GM23338 (cell line): ENCODE measurements at regions not wholly inside any gene's neighbourhood (a gene's known extent, or its start where the extent isn't known, plus 50 kb on each side); places are given as distances from the start of the nearest gene placed in this dataset.
"Not testable (repeated sequence)": the region's sequence is repeated elsewhere in the genome, so short reads cannot be mapped to it uniquely, and the experiment has no call there.

Experiments
- ATAC-seq: fragments of 200-7000 bp; cut with Tn5 transposase; 3 replicates; pipeline ENCODE4 v1.9.1; 2020
- DNase-seq: peaks from one replicate; pipeline ENCODE4 v3.0.0-alpha.2; 2015; ENCODE audit warnings: low spot score
- H2AFZ ChIP-seq: fragments of 200-600 bp; sonication (generic); 2 replicates; pipeline ENCODE4 v1.8.0; 2016; ENCODE audit warnings: antibody characterized with exemption, mild to moderate bottlenecking, moderate library complexity
- H3F3A ChIP-seq: fragments of 200-600 bp; sonication (generic); replicated peaks from 2 replicates; pipeline ENCODE4 v1.8.0; 2017; ENCODE audit warnings: antibody characterized with exemption, mixed run types, low read depth
- H3K27ac ChIP-seq: fragments of 200-600 bp; sonication (generic); 2 replicates; pipeline ENCODE4 v1.6.1; 2016; ENCODE audit warnings: low read depth
- H3K27me3 ChIP-seq: fragments of 200-600 bp; sonication (generic); 2 replicates; pipeline ENCODE4 v1.8.0; 2016; ENCODE audit warnings: mild to moderate bottlenecking, mixed run types, moderate library complexity; ENCODE audit not compliant: insufficient read depth
- H3K36me3 ChIP-seq: fragments of 200-600 bp; sonication (generic); 2 replicates; pipeline ENCODE4 v1.8.0; 2016; ENCODE audit warnings: mild to moderate bottlenecking; ENCODE audit not compliant: insufficient read depth
- H3K4me1 ChIP-seq: fragments of 200-600 bp; sonication (generic); 2 replicates; pipeline ENCODE4 v1.8.0; 2016; ENCODE audit warnings: mild to moderate bottlenecking, moderate library complexity; ENCODE audit not compliant: insufficient read depth
- H3K4me2 ChIP-seq: fragments of 200-600 bp; sonication (generic); 2 replicates; pipeline ENCODE4 v1.7.1; 2017; ENCODE audit warnings: mixed run types
- H3K4me3 ChIP-seq: fragments of 200-600 bp; sonication (generic); 2 replicates; pipeline ENCODE4 v1.6.1; 2016; ENCODE audit warnings: mixed run types
- H3K79me2 ChIP-seq: fragments of 200-600 bp; sonication (generic); replicated peaks from 2 replicates; pipeline ENCODE4 v1.8.0; 2017; ENCODE audit warnings: mild to moderate bottlenecking; ENCODE audit not compliant: insufficient read depth
- H3K9me2 ChIP-seq: fragments of 200-600 bp; sonication (generic); 2 replicates; pipeline ENCODE4 v1.8.0; 2017; ENCODE audit not compliant: insufficient read depth
- H4K20me1 ChIP-seq: fragments of 200-600 bp; sonication (generic); replicated peaks from 2 replicates; pipeline ENCODE4 v1.8.0; 2017; ENCODE audit warnings: mild to moderate bottlenecking; ENCODE audit not compliant: insufficient read depth
- H3K27ac Mint-ChIP-seq: 2 replicates; pipeline ENCODE4 v1.8.0; 2020; ENCODE audit warnings: inconsistent platforms, mild to moderate bottlenecking, moderate library complexity, mixed read lengths
- H3K27me3 Mint-ChIP-seq: 3 replicates; pipeline ENCODE4 v1.8.0; 2022; ENCODE audit warnings: low read depth, mild to moderate bottlenecking, moderate library complexity, mixed read lengths, inconsistent platforms; ENCODE audit not compliant: insufficient read depth, poor library complexity
- H3K36me3 Mint-ChIP-seq: 3 replicates; pipeline ENCODE4 v1.8.0; 2021; ENCODE audit warnings: low read depth, mild to moderate bottlenecking, inconsistent platforms, moderate library complexity, mixed read lengths
- H3K4me1 Mint-ChIP-seq: 3 replicates; pipeline ENCODE4 v1.8.0; 2020; ENCODE audit warnings: mild to moderate bottlenecking, inconsistent platforms, mixed read lengths
- H3K4me3 Mint-ChIP-seq: 3 replicates; pipeline ENCODE4 v1.8.0; 2021; ENCODE audit warnings: moderate library complexity, mild to moderate bottlenecking, inconsistent platforms, mixed read lengths
- H3K9me3 Mint-ChIP-seq: 3 replicates; pipeline ENCODE4 v1.8.0; 2020; ENCODE audit warnings: moderate library complexity, mild to moderate bottlenecking, inconsistent platforms, mixed read lengths
- JUNB ChIP-seq: IDR thresholded peaks from one replicate; pipeline ENCODE4 v1.6.1; 2016; ENCODE audit warnings: antibody characterized with exemption; ENCODE audit not compliant: unreplicated experiment
- NANOG ChIP-seq: IDR thresholded peaks from 2 replicates; pipeline ENCODE4 v1.6.1; 2016; ENCODE audit warnings: antibody characterized with exemption, borderline replicate concordance
- STAT1 ChIP-seq: IDR thresholded peaks from one replicate; pipeline ENCODE4 v1.6.1; 2016; ENCODE audit warnings: antibody characterized with exemption; ENCODE audit not compliant: unreplicated experiment
- TF ChIP-seq, protein P1 (sequence below), 2 experiments: fragments of 200-600 bp in 1 of 2; sonication (generic) in 1 of 2; conservative IDR thresholded peaks; 2 replicates each; pipeline versions ENCODE4 v1.5.1 to v1.6.1; 2016 to 2017; ENCODE audit warnings: antibody characterized with exemption in 2 of 2, low read depth in 2 of 2, mild to moderate bottlenecking in 2 of 2, moderate library complexity in 1 of 2
- TF ChIP-seq, protein P2 (sequence below): fragments of 250-450 bp; sonication (Bioruptor Pico); IDR thresholded peaks from 2 replicates; pipeline ENCODE4 v1.5.0; 2020; ENCODE audit warnings: mild to moderate bottlenecking, moderate library complexity
- TF ChIP-seq, protein P3 (sequence below): IDR thresholded peaks from 2 replicates; pipeline ENCODE4 v1.6.1; 2016; ENCODE audit warnings: antibody characterized with exemption

DNA sequence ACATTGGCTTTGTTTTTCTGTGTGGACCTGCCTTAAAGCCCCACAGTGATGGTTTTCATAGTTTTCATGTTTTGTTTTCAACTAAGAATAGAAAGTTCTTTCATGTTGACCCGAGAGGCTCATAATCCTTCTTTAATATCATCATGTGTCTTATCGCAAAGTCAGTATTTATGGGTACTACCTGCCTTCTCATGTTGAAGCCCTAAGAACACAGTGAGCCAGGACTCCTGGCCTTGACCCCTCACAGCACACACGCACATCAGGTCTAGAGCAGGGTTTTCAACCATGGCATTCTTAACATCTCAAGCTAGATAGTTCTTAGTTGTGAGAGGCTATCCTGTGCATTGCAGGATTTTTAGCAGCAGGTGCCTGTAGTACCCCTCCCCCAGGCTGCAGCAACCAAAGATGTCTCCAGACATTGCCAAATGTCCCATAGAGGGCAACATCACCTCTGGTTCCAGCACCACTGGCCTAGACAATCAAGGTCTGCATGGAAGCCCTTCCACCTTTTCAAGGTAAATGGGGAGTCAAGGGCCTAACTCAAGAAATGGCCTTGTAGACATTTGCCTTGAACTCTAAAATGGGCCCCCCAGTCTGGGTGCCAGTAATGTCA is 118.3 kb downstream of the MTHFS start:
- DNase-seq: no peak
- Histone ChIP-seq H3K4me1 (no peaks in the 10 kb centered on the region), H3F3A (no peaks in the 10 kb centered on the region), H3K36me3 (no peaks in the 10 kb centered on the region), H3K27me3 (no peaks in the 10 kb centered on the region), H3K27ac (no peak overlapping the region), H3K9me2 (peaks cover 6% of the 10 kb centered on the region), H4K20me1 (no peaks in the 10 kb centered on the region), H3K4me2 (no peak overlapping the region), H2AFZ (no peak overlapping the region), H3K79me2 (no peaks in the 10 kb centered on the region), H3K4me3 (no peak overlapping the region)
- Mint-ChIP-seq H3K36me3 (no peaks in the 10 kb centered on the region), H3K27me3 (peaks cover under 1% of the 10 kb centered on the region), H3K4me3 (no peak overlapping the region), H3K4me1 (no peaks in the 10 kb centered on the region), H3K9me3 (peaks cover 18% of the 10 kb centered on the region; the same call in 2 of the 3 replicates), H3K27ac (no peak overlapping the region)
- ATAC-seq: no peak; the same call in 2 of the 3 replicates
- no peak for TF ChIP-seq STAT1
- TF ChIP-seq, protein P1, sequence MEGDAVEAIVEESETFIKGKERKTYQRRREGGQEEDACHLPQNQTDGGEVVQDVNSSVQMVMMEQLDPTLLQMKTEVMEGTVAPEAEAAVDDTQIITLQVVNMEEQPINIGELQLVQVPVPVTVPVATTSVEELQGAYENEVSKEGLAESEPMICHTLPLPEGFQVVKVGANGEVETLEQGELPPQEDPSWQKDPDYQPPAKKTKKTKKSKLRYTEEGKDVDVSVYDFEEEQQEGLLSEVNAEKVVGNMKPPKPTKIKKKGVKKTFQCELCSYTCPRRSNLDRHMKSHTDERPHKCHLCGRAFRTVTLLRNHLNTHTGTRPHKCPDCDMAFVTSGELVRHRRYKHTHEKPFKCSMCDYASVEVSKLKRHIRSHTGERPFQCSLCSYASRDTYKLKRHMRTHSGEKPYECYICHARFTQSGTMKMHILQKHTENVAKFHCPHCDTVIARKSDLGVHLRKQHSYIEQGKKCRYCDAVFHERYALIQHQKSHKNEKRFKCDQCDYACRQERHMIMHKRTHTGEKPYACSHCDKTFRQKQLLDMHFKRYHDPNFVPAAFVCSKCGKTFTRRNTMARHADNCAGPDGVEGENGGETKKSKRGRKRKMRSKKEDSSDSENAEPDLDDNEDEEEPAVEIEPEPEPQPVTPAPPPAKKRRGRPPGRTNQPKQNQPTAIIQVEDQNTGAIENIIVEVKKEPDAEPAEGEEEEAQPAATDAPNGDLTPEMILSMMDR (conservative IDR thresholded peaks at IDR 0.05; ENCODE audit: low read depth in 2 of 2): peak in 1 of 2 experiments; percentile 39; a peak in 2 of 4 replicates

DNA sequence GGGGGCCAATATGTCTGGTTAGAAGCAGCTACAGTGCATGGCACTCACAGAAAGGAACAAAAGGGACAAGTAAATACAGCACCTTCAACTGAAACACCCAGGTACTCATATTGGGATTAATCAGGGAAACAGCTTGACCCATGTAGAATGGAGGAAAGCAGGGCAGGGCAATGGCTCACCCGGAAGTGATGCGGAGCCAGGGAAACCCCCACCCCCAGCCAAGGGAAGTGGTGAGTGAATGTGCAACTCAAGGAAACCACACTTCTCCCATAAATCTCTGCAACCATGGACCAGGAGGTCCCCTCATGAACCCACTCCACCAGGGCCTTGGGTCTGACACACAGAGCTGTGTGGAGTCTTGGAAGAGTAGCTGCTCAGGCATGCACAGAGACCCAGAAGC is 117.1 kb downstream of the MTHFS start:
- Histone ChIP-seq H3K4me2 (no peak overlapping the region), H3K4me3 (no peak overlapping the region), H2AFZ (no peak overlapping the region), H3K27me3 (no peaks in the 10 kb centered on the region), H3K4me1 (no peaks in the 10 kb centered on the region), H3K36me3 (no peaks in the 10 kb centered on the region), H3K79me2 (no peaks in the 10 kb centered on the region), H4K20me1 (no peaks in the 10 kb centered on the region), H3F3A (no peaks in the 10 kb centered on the region), H3K9me2 (peaks cover 10% of the 10 kb centered on the region), H3K27ac (no peak overlapping the region)
- ATAC-seq (no peak), DNase-seq (no peak)
- Mint-ChIP-seq H3K9me3 (peaks cover 18% of the 10 kb centered on the region; the same call in 2 of the 3 replicates), H3K4me1 (no peaks in the 10 kb centered on the region), H3K27ac (no peak overlapping the region), H3K27me3 (peaks cover 3% of the 10 kb centered on the region), H3K4me3 (no peak overlapping the region), H3K36me3 (no peaks in the 10 kb centered on the region)
- TF ChIP-seq, protein P2, sequence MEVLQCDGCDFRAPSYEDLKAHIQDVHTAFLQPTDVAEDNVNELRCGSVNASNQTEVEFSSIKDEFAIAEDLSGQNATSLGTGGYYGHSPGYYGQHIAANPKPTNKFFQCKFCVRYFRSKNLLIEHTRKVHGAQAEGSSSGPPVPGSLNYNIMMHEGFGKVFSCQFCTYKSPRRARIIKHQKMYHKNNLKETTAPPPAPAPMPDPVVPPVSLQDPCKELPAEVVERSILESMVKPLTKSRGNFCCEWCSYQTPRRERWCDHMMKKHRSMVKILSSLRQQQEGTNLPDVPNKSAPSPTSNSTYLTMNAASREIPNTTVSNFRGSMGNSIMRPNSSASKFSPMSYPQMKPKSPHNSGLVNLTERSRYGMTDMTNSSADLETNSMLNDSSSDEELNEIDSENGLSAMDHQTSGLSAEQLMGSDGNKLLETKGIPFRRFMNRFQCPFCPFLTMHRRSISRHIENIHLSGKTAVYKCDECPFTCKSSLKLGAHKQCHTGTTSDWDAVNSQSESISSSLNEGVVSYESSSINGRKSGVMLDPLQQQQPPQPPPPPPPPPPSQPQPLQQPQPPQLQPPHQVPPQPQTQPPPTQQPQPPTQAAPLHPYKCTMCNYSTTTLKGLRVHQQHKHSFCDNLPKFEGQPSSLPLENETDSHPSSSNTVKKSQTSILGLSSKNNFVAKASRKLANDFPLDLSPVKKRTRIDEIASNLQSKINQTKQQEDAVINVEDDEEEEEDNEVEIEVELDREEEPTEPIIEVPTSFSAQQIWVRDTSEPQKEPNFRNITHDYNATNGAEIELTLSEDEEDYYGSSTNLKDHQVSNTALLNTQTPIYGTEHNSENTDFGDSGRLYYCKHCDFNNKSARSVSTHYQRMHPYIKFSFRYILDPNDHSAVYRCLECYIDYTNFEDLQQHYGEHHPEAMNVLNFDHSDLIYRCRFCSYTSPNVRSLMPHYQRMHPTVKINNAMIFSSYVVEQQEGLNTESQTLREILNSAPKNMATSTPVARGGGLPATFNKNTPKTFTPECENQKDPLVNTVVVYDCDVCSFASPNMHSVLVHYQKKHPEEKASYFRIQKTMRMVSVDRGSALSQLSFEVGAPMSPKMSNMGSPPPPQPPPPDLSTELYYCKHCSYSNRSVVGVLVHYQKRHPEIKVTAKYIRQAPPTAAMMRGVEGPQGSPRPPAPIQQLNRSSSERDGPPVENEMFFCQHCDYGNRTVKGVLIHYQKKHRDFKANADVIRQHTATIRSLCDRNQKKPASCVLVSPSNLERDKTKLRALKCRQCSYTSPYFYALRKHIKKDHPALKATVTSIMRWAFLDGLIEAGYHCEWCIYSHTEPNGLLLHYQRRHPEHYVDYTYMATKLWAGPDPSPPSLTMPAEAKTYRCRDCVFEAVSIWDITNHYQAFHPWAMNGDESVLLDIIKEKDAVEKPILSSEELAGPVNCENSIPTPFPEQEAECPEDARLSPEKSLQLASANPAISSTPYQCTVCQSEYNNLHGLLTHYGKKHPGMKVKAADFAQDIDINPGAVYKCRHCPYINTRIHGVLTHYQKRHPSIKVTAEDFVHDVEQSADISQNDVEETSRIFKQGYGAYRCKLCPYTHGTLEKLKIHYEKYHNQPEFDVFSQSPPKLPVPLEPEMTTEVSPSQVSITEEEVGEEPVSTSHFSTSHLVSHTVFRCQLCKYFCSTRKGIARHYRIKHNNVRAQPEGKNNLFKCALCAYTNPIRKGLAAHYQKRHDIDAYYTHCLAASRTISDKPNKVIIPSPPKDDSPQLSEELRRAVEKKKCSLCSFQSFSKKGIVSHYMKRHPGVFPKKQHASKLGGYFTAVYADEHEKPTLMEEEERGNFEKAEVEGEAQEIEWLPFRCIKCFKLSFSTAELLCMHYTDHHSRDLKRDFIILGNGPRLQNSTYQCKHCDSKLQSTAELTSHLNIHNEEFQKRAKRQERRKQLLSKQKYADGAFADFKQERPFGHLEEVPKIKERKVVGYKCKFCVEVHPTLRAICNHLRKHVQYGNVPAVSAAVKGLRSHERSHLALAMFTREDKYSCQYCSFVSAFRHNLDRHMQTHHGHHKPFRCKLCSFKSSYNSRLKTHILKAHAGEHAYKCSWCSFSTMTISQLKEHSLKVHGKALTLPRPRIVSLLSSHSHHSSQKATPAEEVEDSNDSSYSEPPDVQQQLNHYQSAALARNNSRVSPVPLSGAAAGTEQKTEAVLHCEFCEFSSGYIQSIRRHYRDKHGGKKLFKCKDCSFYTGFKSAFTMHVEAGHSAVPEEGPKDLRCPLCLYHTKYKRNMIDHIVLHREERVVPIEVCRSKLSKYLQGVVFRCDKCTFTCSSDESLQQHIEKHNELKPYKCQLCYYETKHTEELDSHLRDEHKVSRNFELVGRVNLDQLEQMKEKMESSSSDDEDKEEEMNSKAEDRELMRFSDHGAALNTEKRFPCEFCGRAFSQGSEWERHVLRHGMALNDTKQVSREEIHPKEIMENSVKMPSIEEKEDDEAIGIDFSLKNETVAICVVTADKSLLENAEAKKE (CRISPR knock-in tag): no peak
- TF ChIP-seq NANOG (no peak), JUNB (no peak), STAT1 (no peak)
- TF ChIP-seq, protein P3, sequence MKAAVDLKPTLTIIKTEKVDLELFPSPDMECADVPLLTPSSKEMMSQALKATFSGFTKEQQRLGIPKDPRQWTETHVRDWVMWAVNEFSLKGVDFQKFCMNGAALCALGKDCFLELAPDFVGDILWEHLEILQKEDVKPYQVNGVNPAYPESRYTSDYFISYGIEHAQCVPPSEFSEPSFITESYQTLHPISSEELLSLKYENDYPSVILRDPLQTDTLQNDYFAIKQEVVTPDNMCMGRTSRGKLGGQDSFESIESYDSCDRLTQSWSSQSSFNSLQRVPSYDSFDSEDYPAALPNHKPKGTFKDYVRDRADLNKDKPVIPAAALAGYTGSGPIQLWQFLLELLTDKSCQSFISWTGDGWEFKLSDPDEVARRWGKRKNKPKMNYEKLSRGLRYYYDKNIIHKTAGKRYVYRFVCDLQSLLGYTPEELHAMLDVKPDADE: no peak

DNA sequence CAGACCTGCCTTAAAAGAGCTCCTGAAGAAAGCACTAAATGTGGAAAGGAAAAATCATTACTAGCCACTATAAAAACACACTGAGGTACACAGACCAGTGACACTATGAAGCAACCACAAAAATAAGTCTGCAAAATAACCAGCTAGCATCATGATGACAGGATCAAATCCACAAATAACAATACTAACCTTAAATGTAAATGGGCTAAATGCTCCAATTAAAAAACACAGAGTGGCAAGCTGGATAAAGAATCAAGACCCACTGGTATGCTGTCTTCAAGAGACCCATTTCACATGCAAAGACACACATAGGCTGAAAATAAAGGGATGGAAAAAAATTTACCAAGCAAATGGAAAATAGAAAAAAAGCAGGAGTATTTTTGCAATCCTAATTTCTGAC is 114.5 kb downstream of the MTHFS start:
- H3K27me3 ChIP-seq, DNase-seq, H3K4me1 Mint-ChIP-seq, H2AFZ ChIP-seq, H3K9me2 ChIP-seq, H3K4me1 ChIP-seq, H3K4me2 ChIP-seq, H3K27me3 Mint-ChIP-seq, H3K79me2 ChIP-seq, H3K36me3 Mint-ChIP-seq, H3K27ac ChIP-seq, H3K27ac Mint-ChIP-seq, H4K20me1 ChIP-seq, H3F3A ChIP-seq, H3K4me3 ChIP-seq, H3K36me3 ChIP-seq, ATAC-seq, H3K4me3 Mint-ChIP-seq: not testable (repeated sequence)
- H3K9me3 Mint-ChIP-seq: peaks cover 18% of the 10 kb centered on the region; the same call in 2 of the 3 replicates
